MCF 10A (cell line): ENCODE measurements at regions not wholly inside any gene's neighbourhood (a gene's known extent, or its start where the extent isn't known, plus 50 kb on each side); places are given as distances from the start of the nearest gene placed in this dataset.

Source experiments
- BruUV-seq: library from RNA; stranded (reverse); fragments of 400-500 nt; replicated peaks from 2 replicates; lab custom pipeline; 2021; lab: Mats Ljungman, UMichigan
- CTCF ChIA-PET: fragments of 300-600 bp; sonication (Branson Sonifier 250); formaldehyde crosslinking; extraction: SDS; loops from one replicate; lab custom pipeline; 2021; ENCODE audit warnings: antibody characterized with exemption, inconsistent platforms; lab: Yijun Ruan, JAX
- POLR2A ChIA-PET: fragments of 300-600, 350-650 bp; sonication (Branson Sonifier 250); formaldehyde crosslinking; extraction: SDS; loops from one replicate; lab custom pipeline; 2020; ENCODE audit warnings: antibody characterized with exemption, inconsistent platforms; lab: Yijun Ruan, JAX
- DNase-seq: peaks from one replicate; pipeline ENCODE4 v3.0.0-alpha.2; 2018; ENCODE audit not compliant: unreplicated experiment
- H3K27ac Mint-ChIP-seq: one replicate; pipeline ENCODE4 v1.8.0; 2022; ENCODE audit warnings: mild to moderate bottlenecking, low read depth, mixed read lengths; ENCODE audit not compliant: unreplicated experiment
- H3K27me3 Mint-ChIP-seq: one replicate; pipeline ENCODE4 v1.8.0; 2022; ENCODE audit warnings: mixed read lengths; ENCODE audit not compliant: insufficient read depth, unreplicated experiment
- H3K36me3 Mint-ChIP-seq: one replicate; pipeline ENCODE4 v1.8.0; 2022; ENCODE audit warnings: mild to moderate bottlenecking, moderate library complexity, mixed read lengths; ENCODE audit not compliant: insufficient read depth, unreplicated experiment
- H3K4me1 Mint-ChIP-seq: one replicate; pipeline ENCODE4 v1.8.0; 2022; ENCODE audit warnings: mixed read lengths; ENCODE audit not compliant: insufficient read depth, unreplicated experiment
- H3K4me3 Mint-ChIP-seq: one replicate; pipeline ENCODE4 v1.8.0; 2022; ENCODE audit warnings: mild to moderate bottlenecking, moderate library complexity, mixed read lengths; ENCODE audit not compliant: unreplicated experiment
- H3K9me3 Mint-ChIP-seq: one replicate; pipeline ENCODE4 v1.8.0; 2022; ENCODE audit warnings: mixed read lengths; ENCODE audit not compliant: unreplicated experiment
- CTCF ChIP-seq: fragments of 200-600 bp; IDR thresholded peaks from one replicate; pipeline ENCODE4 v1.8.0; 2022; ENCODE audit warnings: antibody characterized with exemption, mild to moderate bottlenecking; ENCODE audit not compliant: unreplicated experiment
- intact Hi-C: fragments of 100-400 bp; cut with micrococcal nuclease; formaldehyde crosslinking; loops from 2 replicates; pipeline ENCODE4 v1.14.1; 2022

GRCh38 chr10:131666091-131666490, 234.7 kb upstream of the PPP2R2D start:
- H3K4me1 Mint-ChIP-seq = no peaks in the 10 kb centered on the region
- no peaks in the 10 kb centered on the region for H3K27me3 Mint-ChIP-seq
- H3K4me3 Mint-ChIP-seq = no peak overlapping the region
- H3K9me3 Mint-ChIP-seq = peaks cover 46% of the 10 kb centered on the region
- no peak for DNase-seq
- CTCF ChIA-PET = no interaction called here
- intact Hi-C loops = no loop called here
- TF ChIP-seq CTCF = no peak
- H3K36me3 Mint-ChIP-seq = peaks cover 5% of the 10 kb centered on the region
- H3K27ac Mint-ChIP-seq = no peak overlapping the region
- no TSS peak for BruUV-seq
- POLR2A ChIA-PET = no interaction called here

DNA sequence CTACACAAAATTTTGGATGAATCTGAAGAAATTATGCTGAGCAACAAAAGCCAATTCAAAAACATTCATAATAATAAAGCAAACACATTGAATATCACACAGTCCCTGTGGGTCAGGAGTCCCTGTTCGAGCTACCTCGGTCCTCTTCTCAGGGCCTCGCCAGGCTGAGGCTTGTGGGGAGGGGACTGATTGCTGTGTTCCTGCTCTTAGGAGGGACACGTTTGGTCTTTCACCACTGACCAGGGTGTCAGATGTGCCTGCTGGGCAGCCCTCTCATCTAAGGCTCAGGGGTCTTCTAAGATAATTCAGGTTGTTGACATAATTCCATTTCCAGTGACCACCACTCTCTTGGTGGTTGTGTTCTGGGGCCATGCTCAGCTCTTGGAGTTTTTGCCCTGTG, 233.8 kb upstream of the PPP2R2D start:
- no TSS peak for BruUV-seq
- Mint-ChIP-seq H3K27me3 (no peaks in the 10 kb centered on the region), H3K36me3 (peaks cover 5% of the 10 kb centered on the region), H3K4me3 (no peak overlapping the region), H3K9me3 (peaks cover 49% of the 10 kb centered on the region), H3K27ac (no peak overlapping the region), H3K4me1 (no peaks in the 10 kb centered on the region)
- intact Hi-C loops = no loop called here
- POLR2A ChIA-PET = no interaction called here
- DNase-seq = no peak
- CTCF ChIA-PET = no interaction called here
- no peak for TF ChIP-seq CTCF

DNA sequence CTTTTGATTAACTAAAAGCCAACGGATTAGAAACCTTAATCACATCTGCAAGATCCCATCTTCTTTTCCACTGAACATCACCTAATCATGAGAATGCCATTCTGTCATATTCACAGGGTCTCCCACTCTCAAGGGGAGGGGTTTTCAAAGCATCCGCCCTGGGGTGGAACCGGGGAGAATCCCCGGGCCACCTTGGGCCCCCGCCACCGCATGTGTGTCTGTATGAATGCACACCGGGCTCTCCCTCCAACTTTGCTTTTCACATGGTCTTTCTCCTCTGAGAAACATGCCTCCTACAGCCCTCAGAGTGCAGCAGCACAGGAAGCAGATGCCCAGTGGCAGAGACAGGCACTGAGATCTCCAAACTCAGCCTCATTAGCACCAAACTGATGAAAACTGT, 233.2 kb upstream of the PPP2R2D start:
- Mint-ChIP-seq H3K27ac (no peak overlapping the region), H3K36me3 (peaks cover 5% of the 10 kb centered on the region), H3K9me3 (peaks cover 54% of the 10 kb centered on the region), H3K27me3 (no peaks in the 10 kb centered on the region), H3K4me1 (no peaks in the 10 kb centered on the region), H3K4me3 (no peak overlapping the region)
- no peak for TF ChIP-seq CTCF
- intact Hi-C loops = no loop called here
- ChIA-PET CTCF (no interaction called here), POLR2A (no interaction called here)
- BruUV-seq = no TSS peak
- no peak for DNase-seq

DNA sequence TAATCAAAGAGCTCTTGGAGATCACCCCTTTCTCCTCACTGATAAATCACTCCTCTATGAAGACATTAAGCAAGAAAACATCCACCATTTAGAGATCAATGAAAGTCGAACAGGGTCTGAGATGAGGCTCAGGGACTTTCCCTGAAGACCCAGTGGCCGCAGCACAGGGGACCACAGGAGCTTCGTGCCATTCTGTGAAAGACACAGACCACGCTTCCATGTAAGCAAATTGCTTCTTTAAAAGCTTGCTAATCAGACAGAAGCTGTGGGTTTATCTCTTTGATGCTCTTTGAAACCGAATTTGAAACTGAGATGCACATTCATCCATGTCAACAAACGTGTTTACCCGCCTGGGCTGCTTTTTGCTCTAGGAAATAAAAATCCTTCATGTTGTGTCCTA, 231.9 kb upstream of the PPP2R2D start:
- Mint-ChIP-seq H3K4me3 (no peak overlapping the region), H3K27me3 (no peaks in the 10 kb centered on the region), H3K9me3 (peaks cover 53% of the 10 kb centered on the region), H3K36me3 (peaks cover 5% of the 10 kb centered on the region), H3K27ac (no peak overlapping the region), H3K4me1 (no peaks in the 10 kb centered on the region)
- TF ChIP-seq CTCF = no peak
- POLR2A ChIA-PET = no interaction called here
- intact Hi-C loops = no loop called here
- no TSS peak for BruUV-seq
- DNase-seq = no peak
- CTCF ChIA-PET = interaction anchor here (0.6 kb wide), 1 partner anchor 1220 kb away, joined by 3 read pairs; no protein-coding TSS in a partner anchor
